B cell (primary cell): ENCODE measurements at regions not wholly inside any gene's neighbourhood (a gene's known extent, or its start where the extent isn't known, plus 50 kb on each side); places are given as distances from the start of the nearest gene placed in this dataset.

Experiments
- ATAC-seq: fragments of 200-7000 bp; cut with Tn5 transposase; one replicate; pipeline ENCODE4 v1.10.0; 2021; ENCODE audit warnings: low read depth, mild to moderate bottlenecking, moderate number of reproducible peaks, moderate library complexity
- CTCF ChIA-PET: fragments of 350-600 bp; sonication (Branson Sonifier 250); formaldehyde crosslinking; loops from one replicate; lab custom pipeline; 2021; ENCODE audit warnings: antibody characterized with exemption, inconsistent platforms; lab: Charles Lee
- POLR2A ChIA-PET: fragments of 350-600 bp; sonication (Branson Sonifier 250); formaldehyde crosslinking; loops from one replicate; lab custom pipeline; 2021; ENCODE audit warnings: antibody characterized with exemption; lab: Charles Lee
- DNase-seq: peaks from one replicate; pipeline ENCODE4 v3.0.0; 2013
- H2AFZ ChIP-seq: 2 replicates; pipeline ENCODE4 v1.6.1; 2012; ENCODE audit warnings: mild to moderate bottlenecking, low read depth, low read length; ENCODE audit not compliant: insufficient read depth, poor library complexity, severe bottlenecking
- H3K27ac ChIP-seq, 2 donors: 1 replicate in 1 of 2; 2 replicates in 1 of 2; pipeline ENCODE4 v1.5.1; 2012 to 2013; ENCODE audit warnings: low read length in 2 of 2, mild to moderate bottlenecking in 2 of 2, moderate library complexity in 1 of 2
- H3K27me3 ChIP-seq, 4 experiments: fragments of 200-600 bp in 1 of 4; sonication (generic) in 1 of 4; replicated peaks in 1 of 4; 1 replicate in 2 of 4; 2 replicates in 2 of 4; pipeline versions ENCODE4 v1.6.1 to v1.7.0; 2013 to 2016; ENCODE audit warnings: low read length in 3 of 4, mild to moderate bottlenecking in 2 of 4, mixed read lengths in 1 of 4, moderate library complexity in 1 of 4; ENCODE audit not compliant: insufficient read depth in 4 of 4, control insufficient read depth in 3 of 4; ENCODE audit errors: control extremely low read depth in 1 of 4
- H3K36me3 ChIP-seq, 2 experiments: replicated peaks in 1 of 2; 1 replicate in 1 of 2; 2 replicates in 1 of 2; pipeline versions ENCODE4 v1.6.1 to v1.7.1; 2013; ENCODE audit warnings: low read length in 1 of 2; ENCODE audit not compliant: insufficient read depth in 2 of 2, control insufficient read depth in 1 of 2; ENCODE audit errors: control extremely low read depth in 1 of 2, extremely low read depth in 1 of 2
- H3K4me1 ChIP-seq, 2 donors: fragments of 200-600 bp in 1 of 2; sonication (generic) in 1 of 2; 1 replicate in 1 of 2; 2 replicates in 1 of 2; pipeline versions ENCODE4 v1.5.1 to v1.6.1; 2013 to 2017; ENCODE audit warnings: low read length in 2 of 2; ENCODE audit not compliant: control insufficient read depth in 2 of 2, insufficient read depth in 2 of 2
- H3K4me2 ChIP-seq: replicated peaks from 2 replicates; pipeline ENCODE3; 2012; ENCODE audit warnings: mild to moderate bottlenecking, low read depth, low read length; ENCODE audit not compliant: poor library complexity, severe bottlenecking
- H3K4me3 ChIP-seq, 5 experiments: fragments of 200-600 bp in 1 of 5; sonication (generic) in 1 of 5; 1 replicate in 3 of 5; 2 replicates in 2 of 5; pipeline versions ENCODE4 v1.5.1 to v1.7.0; 2011 to 2016; ENCODE audit warnings: low read length in 4 of 5, mild to moderate bottlenecking in 4 of 5, low read depth in 2 of 5, control low read depth in 1 of 5, moderate library complexity in 1 of 5; ENCODE audit not compliant: insufficient read depth in 1 of 5; ENCODE audit errors: control extremely low read depth in 1 of 5, extremely low read depth in 1 of 5
- H3K79me2 ChIP-seq: fragments of 200-600 bp; sonication (generic); one replicate; pipeline ENCODE4 v1.6.0; 2016; ENCODE audit warnings: low read length; ENCODE audit not compliant: control insufficient read depth, insufficient read depth
- H3K9ac ChIP-seq: fragments of 200-600 bp; sonication (generic); 2 replicates; pipeline ENCODE4 v1.6.1; 2017; ENCODE audit warnings: mild to moderate bottlenecking, low read length, moderate library complexity
- H3K9me3 ChIP-seq, 3 donors: one replicate each; pipeline versions ENCODE4 v1.6.1 to v1.7.1; 2013; ENCODE audit warnings: low read length in 2 of 3; ENCODE audit not compliant: control insufficient read depth in 2 of 3, insufficient read depth in 1 of 3; ENCODE audit errors: control extremely low read depth in 1 of 3
- H4K20me1 ChIP-seq: 2 replicates; pipeline ENCODE4 v1.6.0; 2012; ENCODE audit warnings: mild to moderate bottlenecking, low read length; ENCODE audit not compliant: insufficient read depth, control insufficient read depth, poor library complexity, severe bottlenecking
- H3K27ac Mint-ChIP-seq: one replicate; pipeline ENCODE4 v1.8.0; 2021; ENCODE audit warnings: mixed read lengths
- H3K27me3 Mint-ChIP-seq: one replicate; pipeline ENCODE4 v1.8.0; 2021; ENCODE audit warnings: mixed read lengths
- H3K4me1 Mint-ChIP-seq: one replicate; pipeline ENCODE4 v1.8.0; 2021; ENCODE audit warnings: mixed read lengths
- H3K4me3 Mint-ChIP-seq: one replicate; pipeline ENCODE4 v1.8.0; 2021; ENCODE audit warnings: mixed read lengths
- H3K9me3 Mint-ChIP-seq: one replicate; pipeline ENCODE4 v1.8.0; 2022; ENCODE audit warnings: mixed read lengths; ENCODE audit not compliant: insufficient read depth
- EZH2 ChIP-seq: IDR thresholded peaks from 2 replicates; pipeline ENCODE4 v1.6.1; 2012; ENCODE audit warnings: borderline replicate concordance, low read depth, mild to moderate bottlenecking, moderate library complexity, low read length; ENCODE audit not compliant: insufficient read depth, poor library complexity, severe bottlenecking
- WGBS: methylation state at CpG from one replicate; pipeline ENCODE4 v1.1.5; 2013; ENCODE audit warnings: missing lambda C conversion rate; ENCODE audit not compliant: insufficient coverage; 5-methylcytosine and 5-hydroxymethylcytosine counted together
- intact Hi-C: fragments of 100-400 bp; cut with micrococcal nuclease; formaldehyde crosslinking; loops from one replicate; pipeline ENCODE4 v1.10.0; 2022
- TF ChIP-seq, protein P1 (sequence below): fragments of 200-600 bp; IDR thresholded peaks from one replicate; pipeline ENCODE4 v1.8.0; 2022; ENCODE audit warnings: antibody characterized with exemption, mild to moderate bottlenecking

GRCh38 chr5:117100176-117100575, 525.6 kb upstream of the SEMA6A start:
- Histone ChIP-seq H3K9ac (no peak overlapping the region), H3K4me3 (no peak overlapping the region), H3K27me3 (no peaks in the 10 kb centered on the region), H2AFZ (no peak overlapping the region), H3K79me2 (no peaks in the 10 kb centered on the region), H3K9me3 (peaks cover 0 to 8% (median 0%) of the 10 kb centered on the region in 3 donors), H3K4me1 (no peaks in the 10 kb centered on the region), H4K20me1 (no peaks in the 10 kb centered on the region), H3K27ac (no peak overlapping the region), H3K36me3 (no peaks in the 10 kb centered on the region), H3K4me2 (no peak overlapping the region)
- no peaks in the 10 kb centered on the region for H3K9me3 Mint-ChIP-seq
- no peak overlapping the region for H3K27ac Mint-ChIP-seq
- DNase-seq (no peak), ATAC-seq (no peak)
- H3K4me1 Mint-ChIP-seq = no peaks in the 10 kb centered on the region
- TF ChIP-seq, protein P1, sequence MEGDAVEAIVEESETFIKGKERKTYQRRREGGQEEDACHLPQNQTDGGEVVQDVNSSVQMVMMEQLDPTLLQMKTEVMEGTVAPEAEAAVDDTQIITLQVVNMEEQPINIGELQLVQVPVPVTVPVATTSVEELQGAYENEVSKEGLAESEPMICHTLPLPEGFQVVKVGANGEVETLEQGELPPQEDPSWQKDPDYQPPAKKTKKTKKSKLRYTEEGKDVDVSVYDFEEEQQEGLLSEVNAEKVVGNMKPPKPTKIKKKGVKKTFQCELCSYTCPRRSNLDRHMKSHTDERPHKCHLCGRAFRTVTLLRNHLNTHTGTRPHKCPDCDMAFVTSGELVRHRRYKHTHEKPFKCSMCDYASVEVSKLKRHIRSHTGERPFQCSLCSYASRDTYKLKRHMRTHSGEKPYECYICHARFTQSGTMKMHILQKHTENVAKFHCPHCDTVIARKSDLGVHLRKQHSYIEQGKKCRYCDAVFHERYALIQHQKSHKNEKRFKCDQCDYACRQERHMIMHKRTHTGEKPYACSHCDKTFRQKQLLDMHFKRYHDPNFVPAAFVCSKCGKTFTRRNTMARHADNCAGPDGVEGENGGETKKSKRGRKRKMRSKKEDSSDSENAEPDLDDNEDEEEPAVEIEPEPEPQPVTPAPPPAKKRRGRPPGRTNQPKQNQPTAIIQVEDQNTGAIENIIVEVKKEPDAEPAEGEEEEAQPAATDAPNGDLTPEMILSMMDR = no peak
- TF ChIP-seq EZH2 = no peak
- H3K27me3 Mint-ChIP-seq = no peaks in the 10 kb centered on the region
- 91% methylated on average over 1 of the region's 1 CpG for WGBS
- intact Hi-C loops = no loop called here
- no peak overlapping the region for H3K4me3 Mint-ChIP-seq
- CTCF ChIA-PET = no interaction called here
- POLR2A ChIA-PET = no interaction called here

DNA sequence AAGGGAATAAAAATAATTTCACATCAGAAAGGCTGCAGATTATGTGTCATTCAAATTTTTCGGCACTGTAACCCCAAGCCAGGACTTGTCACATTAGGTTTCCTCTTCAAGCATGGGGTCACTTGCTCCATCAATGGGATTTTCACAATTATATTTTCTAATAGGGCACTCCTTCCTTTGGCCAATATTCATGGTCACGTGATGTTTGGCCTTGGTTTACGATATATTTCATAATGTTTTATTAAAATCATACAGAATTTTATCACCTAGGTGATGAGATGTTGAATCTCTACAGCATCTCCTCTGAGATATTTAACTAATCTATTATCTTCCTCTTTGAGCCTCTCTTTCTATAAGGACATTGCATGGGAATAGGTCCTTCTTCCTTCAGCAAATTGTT, 523.5 kb upstream of the SEMA6A start:
- intact Hi-C loops = no loop called here
- no peak overlapping the region for H3K27ac Mint-ChIP-seq
- H3K4me1 Mint-ChIP-seq = no peaks in the 10 kb centered on the region
- ATAC-seq = no peak
- H3K9me3 Mint-ChIP-seq = no peaks in the 10 kb centered on the region
- Histone ChIP-seq H3K79me2 (no peaks in the 10 kb centered on the region), H3K9me3 (peaks cover 0 to 19% (median 0%) of the 10 kb centered on the region in 3 donors), H4K20me1 (no peaks in the 10 kb centered on the region), H3K4me3 (no peak overlapping the region), H3K4me2 (no peak overlapping the region), H3K9ac (no peak overlapping the region), H3K4me1 (no peaks in the 10 kb centered on the region), H3K27ac (no peak overlapping the region), H2AFZ (no peak overlapping the region), H3K27me3 (no peaks in the 10 kb centered on the region), H3K36me3 (no peaks in the 10 kb centered on the region)
- TF ChIP-seq EZH2 = no peak
- TF ChIP-seq, protein P1 = no peak
- ChIA-PET POLR2A (no interaction called here), CTCF (no interaction called here)
- DNase-seq = no peak
- WGBS = 100% methylated on average over 1 of the region's 3 CpGs
- no peaks in the 10 kb centered on the region for H3K27me3 Mint-ChIP-seq
- H3K4me3 Mint-ChIP-seq = no peak overlapping the region
